ENCODE measurements at regions not wholly inside any gene's neighbourhood (a gene's known extent, or its start where the extent isn't known, plus 50 kb on each side); places are given as distances from the start of the nearest gene placed in this dataset.

GRCh38 chr12:127238107-127238506, 1028.9 kb upstream of the TMEM132C start:
- H3K4me3 ChIP-seq (ENCODE audit: low read length) = no peak overlapping the region
- TF ChIP-seq CTCF (conservative IDR thresholded peaks at IDR 0.05; ENCODE audit: low read length) = no peak
- DNase-seq (ENCODE audit: low read depth) = peak; percentile 35

- DNase-seq (ENCODE audit: low read depth) = no peak
- no peak overlapping the region for H3K4me3 ChIP-seq (ENCODE audit: low read length)
- no peak for TF ChIP-seq CTCF (conservative IDR thresholded peaks at IDR 0.05; ENCODE audit: low read length)
These were observed 1027.2 kb upstream of the TMEM132C start for GRCh38 chr12:127239781-127240180.

GRCh38 chr12:127240249-127240929, 1026.6 kb upstream of the TMEM132C start:
- no peak for TF ChIP-seq CTCF (conservative IDR thresholded peaks at IDR 0.05; ENCODE audit: low read length)
- H3K4me3 ChIP-seq (ENCODE audit: low read length) = no peak overlapping the region
- DNase-seq (ENCODE audit: low read depth) = no peak

- no peak for TF ChIP-seq CTCF (conservative IDR thresholded peaks at IDR 0.05; ENCODE audit: low read length)
- H3K4me3 ChIP-seq (ENCODE audit: low read length) = no peak overlapping the region
- peak; percentile 34 for DNase-seq (ENCODE audit: low read depth)
These were observed 1025.7 kb upstream of the TMEM132C start for GRCh38 chr12:127241072-127241817.

- no peak overlapping the region for H3K4me3 ChIP-seq (ENCODE audit: low read length)
- DNase-seq (ENCODE audit: low read depth) = peak; percentile 33
- no peak for TF ChIP-seq CTCF (conservative IDR thresholded peaks at IDR 0.05; ENCODE audit: low read length)
These were observed 1022.0 kb upstream of the TMEM132C start for GRCh38 chr12:127245009-127245408.

GRCh38 chr12:127245437-127245836, 1021.5 kb upstream of the TMEM132C start:
- DNase-seq (ENCODE audit: low read depth) = peak; percentile 61
- no peak for TF ChIP-seq CTCF (conservative IDR thresholded peaks at IDR 0.05; ENCODE audit: low read length)
- no peak overlapping the region for H3K4me3 ChIP-seq (ENCODE audit: low read length)

GRCh38 chr12:127247937-127248336, 1019.0 kb upstream of the TMEM132C start:
- TF ChIP-seq CTCF (conservative IDR thresholded peaks at IDR 0.05; ENCODE audit: low read length) = no peak
- DNase-seq (ENCODE audit: low read depth) = no peak
- H3K4me3 ChIP-seq (ENCODE audit: low read length) = no peak overlapping the region

All from AG10803 (cell line).